UCSD-AML1 (cell line): ENCODE measurements at regions not wholly inside any gene's neighbourhood (a gene's known extent, or its start where the extent isn't known, plus 50 kb on each side); places are given as distances from the start of the nearest gene placed in this dataset.

Experiments
- DNase-seq: peaks from one replicate; lab custom pipeline; 2025; ENCODE audit not compliant: unreplicated experiment; lab: John Stamatoyannopoulos, UW

DNA sequence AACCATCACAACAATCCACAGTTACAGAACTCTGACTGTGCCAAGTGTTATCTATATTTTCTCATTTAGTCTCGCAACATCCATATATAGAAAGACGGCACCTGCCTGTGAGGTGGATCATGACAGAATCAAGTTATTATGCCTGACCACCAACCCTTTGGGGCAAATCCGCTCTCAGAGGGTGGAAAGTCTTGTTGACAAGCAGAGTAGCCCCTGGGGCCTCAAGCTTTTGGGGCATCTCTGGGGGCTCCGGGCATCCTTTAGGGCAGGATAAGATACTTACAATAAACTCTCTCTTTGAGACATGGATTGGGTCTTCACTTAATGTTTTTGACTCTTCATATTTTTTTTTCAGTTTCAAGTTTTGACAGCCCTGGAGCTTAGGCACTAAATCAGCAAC, 150.5 kb upstream of the NAV2 start:
- no peak for DNase-seq

DNA sequence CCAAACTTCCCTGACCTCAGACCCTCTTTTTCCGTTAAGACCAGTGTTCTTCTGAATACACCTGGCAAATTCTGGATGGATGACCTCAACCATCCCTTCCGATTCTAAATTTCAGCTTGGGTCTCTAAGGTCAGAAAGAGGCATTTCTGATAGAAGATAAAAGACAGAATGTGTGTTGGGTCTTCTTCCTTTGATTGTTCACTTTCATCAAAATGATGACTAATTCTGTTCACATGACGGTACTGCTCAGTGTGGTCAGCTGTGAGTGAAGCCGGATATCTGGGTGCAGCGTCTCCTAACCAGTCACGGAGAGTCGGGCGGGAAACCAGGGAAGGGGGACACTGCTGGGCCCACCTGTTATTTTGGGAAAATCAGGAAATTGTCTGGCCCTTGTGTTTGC, 151.6 kb upstream of the NAV2 start:
- DNase-seq = no peak

DNA sequence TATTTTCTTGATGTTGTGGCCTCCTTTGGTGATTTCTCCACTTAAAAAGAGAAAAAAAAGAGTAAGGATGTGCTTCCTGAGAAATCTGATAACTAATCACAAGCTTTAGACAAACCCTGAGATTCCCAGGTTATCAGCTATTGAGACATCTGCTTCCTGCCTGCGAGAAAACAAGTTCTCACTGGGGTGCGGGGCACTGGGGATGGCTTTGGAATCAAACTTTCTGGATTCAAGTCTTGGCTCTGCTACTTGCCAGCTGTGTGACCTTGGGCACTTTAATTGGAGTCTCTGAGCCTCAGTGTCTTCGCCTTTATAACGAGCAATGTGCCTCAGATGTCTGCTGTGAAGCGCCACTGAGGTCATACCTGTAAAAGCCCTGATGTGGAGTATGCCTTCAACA, 152.5 kb upstream of the NAV2 start:
- no peak for DNase-seq

DNA sequence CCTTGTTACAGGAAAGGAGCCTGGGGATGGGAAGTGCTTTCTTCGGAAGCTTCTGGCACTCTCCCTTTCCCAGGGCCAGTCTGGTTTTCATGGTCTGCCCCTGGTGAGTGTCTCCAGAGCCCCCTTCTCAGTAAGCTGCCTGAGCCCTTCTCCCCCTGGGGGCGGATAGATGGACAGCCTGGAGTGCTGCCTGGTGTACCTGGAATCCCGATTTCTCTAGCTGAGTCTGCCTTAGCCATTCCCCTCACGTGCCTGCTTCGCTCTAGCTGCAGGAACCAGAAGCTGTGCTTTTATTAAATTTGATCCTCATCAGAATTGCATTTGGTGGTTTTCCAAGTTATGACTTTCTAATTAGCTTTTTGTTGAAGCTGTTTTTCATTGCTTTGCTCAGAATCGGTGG, 152.9 kb upstream of the NAV2 start:
- DNase-seq = no peak

DNA sequence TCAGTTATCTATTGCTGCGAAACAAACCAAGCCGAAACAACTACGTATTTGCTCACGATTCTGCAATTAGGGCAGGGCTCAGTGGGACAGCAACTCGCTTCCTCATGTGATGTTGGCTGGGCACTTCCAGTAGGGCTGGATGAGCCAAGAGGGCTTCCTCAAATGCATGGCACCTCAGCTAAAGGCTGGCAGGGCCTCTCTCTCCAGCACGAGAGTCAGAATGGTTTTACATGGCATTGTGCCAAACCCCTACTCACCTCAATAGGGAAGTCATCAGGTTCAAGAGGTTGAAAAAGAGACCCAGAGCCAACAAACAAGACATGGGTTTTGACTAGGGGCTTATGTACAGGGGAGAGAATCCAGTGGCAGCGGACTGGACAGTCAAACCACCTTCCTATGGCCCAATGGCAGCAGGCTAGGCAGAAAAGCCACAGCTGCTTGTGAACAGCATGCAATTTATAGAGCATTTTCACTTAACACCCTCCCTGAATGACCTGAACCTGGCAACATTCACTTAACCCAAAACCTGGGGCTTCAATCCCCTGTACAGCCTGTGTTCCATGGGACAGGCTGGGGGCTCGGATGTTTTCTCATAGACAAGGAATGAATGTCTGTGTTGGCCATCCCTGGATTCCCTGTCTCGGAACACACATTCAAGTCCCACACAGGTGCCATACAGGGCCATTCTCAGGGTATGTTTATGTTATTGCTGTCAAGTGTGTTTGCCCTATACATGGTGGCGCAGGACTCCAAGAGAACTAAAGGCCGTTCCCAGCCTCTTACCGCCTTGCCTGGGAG, 154.2 kb upstream of the NAV2 start:
- DNase-seq = no peak

DNA sequence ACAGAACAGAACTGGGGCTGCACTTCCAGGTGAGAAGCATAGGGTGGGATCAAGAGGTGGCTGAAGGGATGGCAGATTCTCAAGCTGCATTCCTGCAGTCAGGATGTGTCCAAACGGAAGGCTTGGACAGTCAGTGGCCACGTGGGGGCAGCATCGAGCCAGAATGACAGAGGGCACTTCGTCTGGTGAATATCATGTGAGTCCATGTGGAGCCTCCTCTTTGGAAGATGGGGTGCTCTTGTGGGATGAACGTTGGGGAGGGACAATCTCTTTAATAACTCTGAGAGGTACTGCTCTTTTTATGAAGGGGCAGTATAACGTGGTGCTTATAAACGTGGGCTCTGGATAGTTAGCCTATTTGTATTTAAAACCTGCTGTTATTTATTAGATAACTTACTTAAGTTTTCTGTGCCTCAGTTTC, 154.9 kb upstream of the NAV2 start:
- DNase-seq = peak; percentile 70

DNA sequence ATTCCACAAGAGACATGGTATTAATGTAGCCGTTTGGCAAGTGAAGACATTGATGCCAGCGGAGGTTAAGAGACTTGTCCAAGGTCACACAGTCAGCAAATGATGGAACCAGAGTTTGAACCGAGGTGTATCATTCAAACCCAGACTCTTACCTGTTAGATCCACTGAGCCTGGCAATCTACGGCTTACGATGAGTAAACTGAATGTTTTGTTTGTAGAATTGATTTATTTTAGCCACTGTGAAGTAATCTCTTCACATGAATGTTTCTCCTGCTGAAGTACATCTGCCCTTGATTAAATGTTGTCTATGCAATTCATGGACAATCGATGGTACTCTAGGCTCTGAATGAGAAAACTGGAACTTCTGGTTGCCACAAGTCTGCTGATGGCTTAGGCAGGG, 155.5 kb upstream of the NAV2 start:
- no peak for DNase-seq

DNA sequence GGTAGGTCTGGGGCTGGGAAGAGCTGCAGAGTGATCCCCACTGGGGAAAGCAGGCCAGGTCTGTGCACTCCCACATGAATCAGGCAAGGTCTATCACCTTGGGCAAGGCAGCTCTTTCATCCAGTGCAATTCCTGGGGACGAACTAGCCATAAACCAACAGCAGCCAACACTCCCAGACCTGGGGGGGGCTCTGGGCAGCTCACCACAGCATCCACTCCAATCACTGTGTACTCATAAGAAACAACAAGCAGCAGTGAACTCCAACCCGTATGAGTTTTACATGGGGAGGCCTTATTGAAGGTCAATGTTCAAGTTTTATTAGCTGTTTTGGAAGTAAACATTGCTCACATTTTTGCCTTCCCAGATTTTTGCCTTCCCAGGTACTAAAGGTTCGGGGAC, 157.4 kb upstream of the NAV2 start:
- DNase-seq = no peak

DNA sequence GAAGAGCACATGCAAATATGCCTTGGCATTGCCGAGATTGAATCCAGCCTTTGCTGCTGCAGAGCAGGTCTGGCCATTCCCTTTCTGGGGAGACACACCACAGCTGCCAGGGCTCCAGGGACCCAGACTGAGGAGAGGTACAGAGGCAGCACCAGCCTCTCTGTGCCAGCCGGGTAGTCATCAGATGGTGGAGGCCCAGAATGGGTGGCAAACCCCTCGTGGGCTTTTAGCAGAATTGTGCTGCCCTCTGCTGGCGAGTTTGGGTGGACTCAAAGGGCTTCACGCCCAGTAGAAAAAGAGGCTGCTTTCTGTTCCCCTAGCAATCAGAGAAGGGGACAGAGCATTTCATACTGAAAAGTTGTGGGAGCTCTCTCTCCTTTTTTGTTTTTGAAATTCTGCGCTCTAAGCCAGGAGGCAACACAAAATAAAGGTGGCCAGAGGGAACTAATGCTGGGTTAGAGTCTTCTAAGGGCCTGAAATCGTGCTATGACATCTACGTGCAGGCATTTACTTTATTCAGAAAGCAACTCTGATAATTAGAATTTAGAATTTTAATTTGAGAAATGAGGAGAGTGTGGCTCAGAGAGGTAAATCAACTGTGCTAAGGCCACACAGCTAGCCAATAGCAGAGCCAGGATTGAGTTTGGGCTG, 158.8 kb upstream of the NAV2 start:
- DNase-seq = peak; percentile 69

DNA sequence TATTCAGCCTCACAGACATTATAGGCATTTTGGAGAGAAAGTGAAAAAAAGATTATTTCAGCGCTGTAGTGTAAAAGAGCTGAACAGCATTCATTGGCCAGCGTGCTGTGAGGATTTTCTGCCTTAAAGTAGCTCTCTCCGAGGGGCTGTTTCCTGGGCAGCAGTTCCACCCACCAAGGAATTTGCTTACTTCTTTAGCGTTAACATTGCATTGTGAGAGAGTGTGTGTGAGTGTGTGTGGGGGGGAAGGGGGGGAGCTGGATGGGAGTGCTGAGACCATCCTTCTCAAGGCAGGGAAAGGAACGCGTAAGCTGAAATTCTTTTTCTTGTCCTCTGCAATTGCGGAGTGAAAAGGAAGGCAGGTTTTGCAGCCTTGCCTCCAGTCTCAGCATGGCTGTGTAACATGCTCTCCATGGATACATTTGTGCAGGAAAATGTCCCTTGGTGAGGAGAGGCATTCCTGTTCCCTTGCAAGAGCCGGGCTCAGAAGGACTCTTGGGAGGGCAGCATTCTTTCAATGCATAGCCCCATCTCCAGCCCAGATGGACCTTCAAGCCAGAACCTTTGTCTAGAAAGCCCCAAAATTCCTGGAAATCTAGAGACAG, 159.9 kb upstream of the NAV2 start:
- DNase-seq = no peak

DNA sequence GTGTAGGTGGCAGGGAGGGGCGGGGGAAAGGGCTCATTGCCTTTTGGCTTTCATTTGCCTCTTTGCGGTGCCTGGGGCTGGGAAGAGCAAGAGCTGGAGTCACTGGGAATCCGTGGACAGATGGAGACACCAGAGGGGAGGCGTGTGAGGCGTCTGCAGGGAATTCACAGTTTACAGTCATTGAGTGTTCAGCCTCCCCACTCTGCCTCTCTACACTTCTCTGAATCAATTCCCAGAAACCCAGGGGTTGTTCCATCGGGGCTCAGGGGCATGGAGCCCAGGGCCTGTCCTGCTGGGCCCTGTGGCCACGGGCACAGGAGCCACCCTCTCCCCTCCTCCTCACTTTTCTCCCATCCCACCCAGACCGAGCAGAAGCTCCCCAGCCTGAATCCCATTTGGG, 160.5 kb upstream of the NAV2 start:
- no peak for DNase-seq

DNA sequence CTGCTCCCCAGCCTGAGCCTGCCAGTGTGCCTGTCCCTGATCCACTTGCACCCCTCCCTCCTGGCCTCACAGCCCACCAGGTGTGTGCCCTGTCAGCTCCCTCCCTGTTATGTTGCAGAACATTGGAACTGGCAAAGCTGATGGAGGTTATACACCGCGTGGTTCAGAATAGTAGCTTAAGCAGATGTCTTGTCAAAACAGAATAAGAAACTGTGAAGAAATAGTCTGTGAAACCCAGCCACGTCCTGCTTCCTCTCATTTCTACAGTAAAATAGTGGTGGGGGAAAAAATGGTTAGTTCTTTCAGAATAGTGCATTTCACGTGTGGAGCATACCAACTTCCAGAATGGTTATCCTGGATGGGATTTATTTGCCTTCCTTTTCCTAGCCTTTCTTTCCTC, 161.2 kb upstream of the NAV2 start:
- DNase-seq = no peak

DNA sequence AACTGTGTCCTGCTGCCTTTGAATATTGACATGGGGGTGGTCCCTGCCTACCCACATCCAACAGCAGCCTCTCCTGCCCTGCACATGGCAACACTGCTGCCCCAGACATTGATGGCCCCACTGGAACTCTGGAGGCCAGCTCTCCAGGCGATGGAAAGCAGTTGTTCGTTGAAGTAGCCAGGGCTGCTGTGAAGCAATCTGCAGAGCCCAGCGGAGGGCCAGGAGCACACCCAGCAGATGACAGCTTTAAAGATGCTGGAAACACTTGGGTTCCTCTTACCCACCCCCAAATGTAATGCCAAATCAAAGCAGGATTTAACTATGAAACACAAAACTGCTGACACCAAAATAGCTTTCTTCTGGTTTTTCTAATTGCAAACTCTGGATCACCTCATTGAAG, 165.6 kb upstream of the NAV2 start:
- no peak for DNase-seq

DNA sequence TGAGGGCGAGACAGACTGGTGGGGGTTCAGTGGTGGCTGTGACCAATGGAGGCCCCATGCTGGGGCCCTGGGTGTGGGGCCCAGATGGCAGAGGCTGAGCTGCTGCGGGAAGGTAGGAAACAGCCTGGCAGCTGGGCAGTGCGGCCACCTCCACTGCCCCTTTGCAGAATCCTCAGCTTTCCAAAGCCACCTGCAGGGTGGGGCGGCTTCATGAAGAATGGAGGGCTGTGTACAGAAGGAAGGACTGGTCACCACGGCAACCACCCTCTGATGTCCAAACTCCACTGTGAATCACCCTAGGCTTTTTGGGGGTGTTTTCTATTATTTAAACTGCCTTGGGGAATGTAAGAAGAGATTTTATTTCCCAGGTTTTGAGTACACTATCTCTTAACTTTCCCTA, 166.3 kb upstream of the NAV2 start:
- DNase-seq = no peak

DNA sequence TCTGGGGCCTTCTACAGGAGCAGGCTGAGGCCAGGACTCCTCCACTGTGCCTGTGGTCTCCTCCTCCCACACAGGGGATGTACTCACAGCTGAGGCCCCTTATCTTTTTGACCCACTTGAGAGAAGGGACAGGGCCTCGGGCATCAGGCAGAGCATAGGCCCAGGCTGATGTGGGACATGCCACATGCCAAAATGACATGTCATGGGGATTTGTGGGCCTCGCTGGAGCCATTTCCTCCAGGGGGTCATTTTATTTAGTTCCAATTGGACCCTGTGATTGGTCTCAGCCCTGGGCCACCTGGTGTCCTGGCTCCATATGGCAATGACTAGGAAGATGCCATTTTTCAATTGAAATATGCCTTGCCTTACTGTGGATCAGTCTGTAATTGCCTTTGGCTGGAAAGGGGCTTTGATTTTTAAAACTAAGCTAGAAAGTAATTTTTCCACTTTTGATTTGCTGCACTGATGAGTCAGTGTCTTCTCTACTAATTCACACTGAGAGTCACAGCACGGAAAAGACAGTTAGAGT, 171.1 kb upstream of the NAV2 start:
- DNase-seq = no peak

DNA sequence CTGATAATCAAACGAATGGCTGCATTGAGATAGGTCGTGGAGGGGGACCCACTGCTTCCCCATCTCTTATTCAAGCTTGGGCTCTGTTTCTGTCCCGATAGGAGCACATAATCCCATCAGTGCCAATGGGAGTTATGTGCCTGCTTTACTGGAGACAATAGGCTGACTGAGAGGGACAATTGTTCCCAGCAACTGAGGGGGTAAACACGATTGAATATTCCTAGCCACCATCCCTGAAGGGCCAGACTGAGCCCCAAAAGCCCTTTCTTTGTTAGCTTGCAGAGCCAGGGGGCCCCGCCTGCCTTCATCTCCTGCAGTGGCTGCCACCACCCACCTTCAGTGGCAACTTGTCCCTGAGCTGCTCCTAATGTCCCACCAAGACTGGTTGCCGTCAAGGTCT, 172.8 kb upstream of the NAV2 start:
- DNase-seq = no peak

DNA sequence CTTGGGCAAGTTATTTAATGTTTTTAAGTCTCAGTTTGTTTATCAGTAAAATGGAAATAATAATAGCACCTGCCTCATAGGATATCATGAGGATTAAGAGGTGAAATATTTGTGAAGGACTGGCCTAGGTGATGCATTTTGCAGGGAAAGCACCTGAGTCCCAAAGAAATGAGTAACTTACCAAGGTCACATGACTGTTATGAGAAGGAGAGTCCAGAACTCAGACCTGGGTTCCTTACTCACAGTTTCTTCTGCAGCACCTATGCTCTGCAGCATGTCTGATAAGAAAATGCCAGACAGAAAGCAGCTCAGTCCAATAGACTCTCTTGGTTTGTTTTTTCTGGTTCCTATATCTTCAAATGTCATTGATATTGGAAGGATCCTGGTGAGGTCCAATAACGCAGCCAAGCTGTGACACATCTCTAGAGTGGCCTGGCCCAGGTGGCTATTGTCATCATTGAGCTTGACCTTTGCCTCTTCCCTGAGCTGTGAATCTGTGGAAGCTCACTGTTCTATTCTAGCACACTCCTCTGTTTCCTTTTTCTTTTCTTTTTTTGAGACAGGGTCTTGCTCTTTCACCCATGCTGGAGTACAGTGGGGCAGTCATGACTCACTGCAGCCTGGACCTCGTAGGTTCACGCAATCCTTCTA, 174.7 kb upstream of the NAV2 start:
- DNase-seq = no peak

DNA sequence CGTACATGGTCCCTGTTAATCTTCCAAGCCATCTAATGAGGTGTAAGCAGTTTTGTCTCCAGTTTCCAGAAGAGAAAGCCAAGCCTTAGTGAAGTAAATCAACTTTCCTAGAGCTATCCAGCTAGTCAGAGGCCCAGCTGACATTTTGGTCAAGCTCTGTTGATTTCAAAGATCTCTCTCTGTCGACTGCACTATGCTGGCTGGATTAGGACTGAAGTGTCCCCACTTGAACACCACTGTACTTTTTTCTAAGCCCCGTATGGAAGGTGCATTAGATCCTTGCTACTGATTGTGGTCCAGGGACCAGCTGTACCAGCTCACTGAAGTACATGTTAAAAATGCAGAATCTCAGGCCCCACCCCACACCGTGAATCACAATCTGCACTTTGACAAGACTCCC, 176.5 kb upstream of the NAV2 start:
- DNase-seq = no peak

DNA sequence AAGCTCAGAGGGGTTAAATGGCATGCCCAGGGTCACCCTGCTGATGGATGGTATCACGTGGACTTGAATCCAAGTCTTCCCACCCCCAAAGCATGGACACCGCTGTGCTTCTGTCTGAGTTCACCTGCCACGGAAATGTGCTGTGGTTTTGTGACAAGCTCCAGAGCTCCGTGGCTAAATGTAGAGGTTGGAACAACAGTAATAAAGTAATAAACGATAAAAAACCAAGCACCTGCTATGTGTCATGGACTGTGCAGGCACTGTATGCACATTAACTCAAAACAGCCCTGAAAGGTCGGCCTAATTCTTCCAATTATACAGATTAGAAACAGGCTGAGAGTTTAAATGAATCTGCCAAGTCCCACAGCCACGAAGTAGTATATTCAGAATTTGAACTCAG, 182.1 kb upstream of the NAV2 start:
- no peak for DNase-seq

DNA sequence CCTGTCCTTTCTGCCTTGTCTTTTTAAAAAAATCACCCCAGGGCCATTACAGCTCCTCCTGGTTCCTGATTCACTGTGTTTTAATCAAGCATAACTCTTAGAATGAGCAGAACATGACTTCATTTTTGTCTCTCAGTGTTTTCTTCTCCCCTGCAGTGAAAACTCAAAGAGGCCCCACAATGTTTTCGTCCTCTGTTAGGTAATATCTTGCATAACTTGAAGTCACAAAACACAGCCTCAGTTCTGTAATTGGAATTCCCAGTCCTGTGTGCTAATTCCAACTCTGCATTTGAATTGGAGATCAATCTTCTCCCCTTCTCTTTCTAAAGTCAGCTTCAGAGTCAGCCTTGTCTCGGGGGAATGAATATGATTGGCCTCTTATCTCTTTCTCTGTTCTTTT, 186.5 kb upstream of the NAV2 start:
- no peak for DNase-seq

DNA sequence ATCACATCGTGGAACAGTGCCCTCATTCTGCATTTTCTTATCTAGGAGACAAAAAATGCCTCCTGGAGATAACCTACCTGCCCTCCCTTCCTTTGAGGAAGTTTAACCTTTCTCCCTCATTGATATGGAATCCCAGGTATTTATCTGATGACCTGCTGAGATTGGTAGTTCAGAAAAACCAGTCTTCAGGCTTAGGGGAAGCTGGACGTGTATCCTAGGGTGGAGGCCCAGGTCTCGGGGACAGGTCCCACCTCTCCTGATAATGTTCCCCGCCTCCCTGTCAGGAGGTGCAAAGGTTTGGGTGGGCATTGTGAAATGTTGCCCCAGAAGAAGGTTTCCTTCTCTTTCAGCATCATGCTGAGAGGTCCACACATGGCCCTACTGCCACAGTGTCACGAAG, 186.9 kb upstream of the NAV2 start:
- DNase-seq = no peak

DNA sequence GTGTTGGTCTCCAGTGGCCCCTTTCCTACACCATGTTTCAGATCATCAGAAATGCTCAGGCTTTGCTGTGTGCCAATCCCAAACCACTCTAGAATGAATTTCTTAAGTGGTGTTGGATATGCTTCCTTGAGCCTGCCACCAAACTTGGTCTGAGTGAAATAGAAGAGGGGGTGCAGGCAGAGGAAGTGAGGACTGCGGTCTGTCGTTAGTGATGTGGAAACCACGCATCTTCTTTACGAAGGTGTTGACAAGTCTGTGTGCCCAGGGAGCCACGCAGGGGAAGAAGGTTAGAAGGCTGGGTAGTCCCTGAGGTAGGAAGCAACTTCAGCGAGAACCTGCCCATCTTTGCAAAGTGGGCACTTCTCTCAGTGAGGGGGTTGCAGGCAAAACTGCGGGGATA, 187.4 kb upstream of the NAV2 start:
- DNase-seq = no peak
